Dermis blood vessel endothelial cell (primary cell): ENCODE measurements at regions not wholly inside any gene's neighbourhood (a gene's known extent, or its start where the extent isn't known, plus 50 kb on each side); places are given as distances from the start of the nearest gene placed in this dataset.
"Not testable (repeated sequence)": the region's sequence is repeated elsewhere in the genome, so short reads cannot be mapped to it uniquely, and the experiment has no call there.

Experiments
- DNase-seq: peaks from one replicate; pipeline ENCODE4 v3.0.0; 2010

DNA sequence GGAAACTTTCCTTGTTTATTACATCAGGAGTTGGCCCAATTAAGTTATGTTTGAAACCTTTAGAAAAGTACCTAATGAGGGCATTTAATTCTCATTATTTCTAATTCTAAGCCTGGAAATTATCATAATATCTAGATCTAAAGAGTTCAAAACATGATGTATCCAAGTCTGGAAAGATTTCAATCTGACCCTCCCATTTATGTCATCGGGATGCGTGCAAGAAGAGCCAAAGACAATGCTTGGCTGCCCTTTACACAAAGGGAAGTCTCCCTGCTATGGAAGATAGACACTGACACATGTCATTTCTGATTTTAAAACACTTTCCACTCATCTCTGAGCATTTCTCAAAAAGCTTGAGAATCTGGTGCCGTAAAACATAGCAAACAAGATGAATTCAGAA lies 222.4 kb downstream of the ANTXR2 start:
- DNase-seq, result no peak

GRCh38 chr4:79848329-79848728 lies 224.7 kb downstream of the ANTXR2 start:
- DNase-seq, result no peak

DNA sequence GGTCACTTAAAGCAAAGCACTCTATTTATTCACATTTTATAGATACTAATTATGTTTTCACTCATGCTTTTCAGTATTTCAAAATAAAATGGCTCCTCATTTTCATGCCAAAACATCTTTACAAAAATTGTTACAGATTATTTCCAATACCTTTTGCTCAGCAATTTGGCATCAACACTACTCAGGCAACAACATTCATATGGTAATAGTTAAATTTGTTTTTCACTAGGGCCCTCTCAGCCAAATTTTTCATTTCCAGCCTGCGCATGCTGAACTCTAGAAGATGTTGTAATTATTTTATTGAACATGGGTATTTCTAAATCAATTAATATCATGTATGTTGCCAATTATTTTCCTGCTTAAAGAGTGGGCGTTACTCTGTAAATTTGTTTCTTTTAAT lies 225.6 kb downstream of the ANTXR2 start:
- no peak for DNase-seq

GRCh38 chr4:79842162-79842561 lies 230.9 kb downstream of the ANTXR2 start:
- no peak for DNase-seq

DNA sequence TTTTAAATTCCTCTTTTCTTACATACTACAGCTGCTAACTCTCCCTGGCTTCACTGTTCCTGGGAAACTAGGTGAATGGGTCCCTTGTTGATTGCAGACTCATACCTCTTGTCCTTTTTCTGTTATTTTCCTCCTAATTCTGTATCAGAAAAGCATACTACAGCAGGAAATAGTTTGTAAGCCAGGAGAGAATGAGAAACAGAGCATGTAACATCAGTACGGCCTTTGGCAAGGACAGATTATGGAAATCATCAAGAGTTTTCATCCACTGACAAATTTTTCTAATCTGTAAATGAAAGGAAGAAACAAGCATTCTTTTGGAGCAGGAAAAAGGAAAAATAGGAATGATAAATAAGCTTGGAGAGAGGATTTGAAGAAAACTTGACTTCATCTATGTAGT lies 239.2 kb downstream of the ANTXR2 start:
- no peak for DNase-seq

- no peak for DNase-seq
Measured at GRCh38 chr4:79831701-79832514, 241.1 kb downstream of the ANTXR2 start.

DNA sequence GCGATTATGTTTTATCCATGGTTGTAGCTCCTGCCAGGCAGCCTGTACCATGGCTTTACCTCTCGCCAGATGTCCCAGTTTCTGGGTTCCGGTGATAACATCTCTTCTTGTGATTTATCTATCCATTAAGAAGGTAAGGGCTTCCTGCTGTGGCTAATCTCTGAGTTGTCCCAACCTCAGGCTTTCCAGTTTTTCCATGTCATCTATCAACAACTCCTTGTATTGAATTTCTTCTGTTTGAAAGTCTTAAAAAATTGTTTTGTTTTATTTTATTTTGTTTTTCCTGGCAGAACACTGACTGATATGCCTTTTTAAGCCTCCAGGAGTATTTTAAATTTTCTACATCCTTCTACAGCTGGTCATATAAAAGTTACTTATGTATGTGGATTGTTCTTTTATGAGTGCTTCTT lies 241.9 kb downstream of the ANTXR2 start:
- DNase-seq, result no peak

DNA sequence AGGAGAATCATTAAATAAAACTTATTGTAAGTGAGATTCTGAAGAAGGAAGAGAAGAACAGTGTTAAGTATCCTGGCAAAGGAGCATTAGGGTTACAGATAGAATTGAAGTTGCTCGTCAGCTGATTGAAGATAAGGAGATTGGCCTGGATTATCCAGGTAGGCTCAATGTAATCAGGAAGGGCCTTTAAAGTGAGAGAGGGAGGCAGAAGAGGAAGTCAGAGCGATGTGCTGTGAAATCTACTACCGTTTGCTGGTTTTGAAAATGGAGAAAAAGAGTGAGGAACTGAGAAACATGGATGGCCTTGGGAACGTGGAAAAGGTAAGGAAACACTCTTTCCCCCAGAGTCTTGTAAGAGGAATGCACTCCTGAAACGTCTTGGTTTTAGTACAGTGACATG lies 245.7 kb downstream of the ANTXR2 start:
- DNase-seq, result no peak

- no peak for DNase-seq
Measured at GRCh38 chr4:79823148-79823763, 249.8 kb downstream of the ANTXR2 start.

- no peak for DNase-seq
Measured at GRCh38 chr4:79820427-79820826, 252.6 kb downstream of the ANTXR2 start.

- not testable (repeated sequence) for DNase-seq
Measured at GRCh38 chr4:79807933-79808332, 265.1 kb downstream of the ANTXR2 start.

- DNase-seq, result no peak
Measured at GRCh38 chr4:79798047-79798446, 275.0 kb downstream of the ANTXR2 start.

DNA sequence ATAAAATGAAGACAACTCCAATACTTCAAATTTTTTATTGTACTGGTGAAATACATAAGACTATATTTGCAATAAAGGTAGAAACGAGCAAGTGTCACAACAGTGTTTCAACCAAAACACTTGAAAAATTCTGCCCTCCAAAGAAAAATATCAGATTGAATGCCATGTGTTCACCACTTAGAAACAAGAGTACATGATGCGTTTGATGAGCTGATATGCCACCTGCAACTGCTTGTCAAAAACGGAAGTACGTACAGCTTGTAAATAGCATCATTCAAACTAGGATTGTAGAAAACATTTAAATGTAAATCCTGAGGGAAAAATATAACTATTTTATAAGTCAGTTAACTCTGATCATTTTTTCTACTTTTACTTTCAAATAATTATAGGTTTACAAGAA lies 276.1 kb downstream of the ANTXR2 start:
- no peak for DNase-seq

DNA sequence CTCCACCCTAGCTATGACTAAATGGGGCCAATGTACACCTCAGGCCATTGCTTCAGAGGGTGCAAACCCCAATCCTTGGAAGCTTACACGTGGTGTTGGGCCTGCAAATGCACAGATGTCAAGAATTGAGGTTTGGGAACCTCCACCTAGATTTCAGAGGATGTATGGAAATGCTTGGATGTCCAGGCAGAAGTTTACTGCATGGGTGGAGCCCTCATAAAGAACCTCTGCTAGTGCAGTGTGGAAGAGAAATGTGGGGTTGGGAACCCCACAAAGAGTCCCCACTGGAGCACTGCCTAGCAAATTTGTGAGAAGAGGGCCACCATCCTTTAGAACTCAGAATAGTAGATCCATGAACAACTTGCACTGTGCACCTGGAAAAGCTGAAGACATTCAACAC lies 284.1 kb downstream of the ANTXR2 start:
- no peak for DNase-seq

DNA sequence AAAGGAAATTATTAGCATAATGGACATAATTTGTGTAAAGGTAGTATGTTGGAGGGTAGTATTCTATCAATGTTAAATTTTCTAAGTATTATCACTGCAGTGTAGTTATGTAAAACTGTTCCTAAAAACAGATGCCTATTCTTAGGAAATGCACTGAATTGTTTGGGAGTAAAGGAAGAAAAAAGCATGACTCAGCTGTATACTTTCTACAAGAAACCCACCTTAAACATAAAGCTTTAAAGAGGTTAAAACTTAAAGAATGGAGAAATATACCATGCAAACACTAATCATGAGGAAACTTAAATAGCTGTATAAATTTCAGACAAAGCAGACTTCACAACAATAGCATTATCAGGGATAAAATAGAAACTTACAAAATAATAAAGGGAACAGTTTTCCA lies 292.9 kb downstream of the ANTXR2 start:
- no peak for DNase-seq

DNA sequence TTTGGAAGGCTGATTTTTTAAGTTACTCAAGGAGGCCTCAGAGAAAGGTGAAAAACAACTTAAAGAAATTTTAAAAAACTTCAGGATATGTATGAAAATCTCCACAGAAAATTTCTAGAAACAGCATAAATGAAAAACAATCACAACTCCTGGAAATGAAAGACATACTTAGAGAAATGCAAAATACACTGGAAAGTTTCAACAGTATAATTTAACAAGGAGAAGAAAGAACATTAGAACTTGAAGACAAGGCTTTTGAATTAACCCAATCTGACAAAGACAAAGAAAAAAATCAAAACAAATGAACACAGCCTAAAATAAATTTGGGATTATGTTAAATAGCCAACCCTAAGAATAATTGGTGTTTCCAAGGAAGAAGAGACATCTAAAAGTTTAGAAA lies 300.5 kb downstream of the ANTXR2 start:
- no peak for DNase-seq

DNA sequence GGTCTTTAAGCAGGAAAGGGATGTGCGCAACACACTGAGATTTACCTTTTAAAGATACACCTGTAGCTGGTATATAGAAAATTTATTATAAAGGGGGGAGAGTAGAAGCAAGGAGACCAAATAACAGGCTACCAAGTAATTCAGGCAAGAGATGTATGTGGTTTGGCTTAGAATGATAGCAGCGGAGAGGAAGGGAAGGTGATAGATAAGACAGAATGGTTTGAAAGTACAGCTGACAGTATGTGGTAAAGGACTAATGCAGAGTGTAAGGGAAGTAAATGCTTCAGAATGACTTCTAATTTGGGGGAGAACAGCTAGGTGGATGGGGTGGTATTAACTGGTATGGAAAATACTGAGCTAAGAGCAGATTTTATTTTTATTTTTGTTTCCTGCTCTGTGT lies 308.9 kb downstream of the ANTXR2 start:
- no peak for DNase-seq

DNA sequence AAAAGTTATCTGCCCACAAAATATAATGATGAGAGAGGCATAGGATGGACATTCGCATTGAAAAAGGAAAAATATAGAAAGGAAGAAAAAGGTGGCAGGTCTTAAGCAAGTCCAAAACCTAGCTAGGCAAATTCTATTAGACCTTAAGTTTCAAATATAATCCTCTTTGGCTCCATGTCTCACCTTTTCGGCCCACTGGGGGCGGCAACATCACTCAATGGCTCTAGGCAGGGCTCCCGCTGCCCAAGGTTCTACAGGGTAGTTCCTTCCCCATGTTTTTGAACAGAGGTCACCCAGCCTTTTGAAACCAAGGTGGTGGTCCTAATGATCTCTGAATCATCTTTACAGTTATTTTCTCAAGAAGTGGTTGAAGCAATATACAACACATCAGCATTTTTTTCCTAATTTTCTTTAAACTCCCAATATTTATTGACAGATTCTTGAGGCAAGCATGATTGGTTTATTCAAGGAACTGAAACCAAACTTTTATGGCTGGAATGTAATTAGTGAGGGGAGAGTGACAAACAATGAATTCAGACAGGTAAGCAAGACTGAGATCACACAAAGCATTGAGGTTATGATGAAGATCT lies 309.4 kb downstream of the ANTXR2 start:
- no peak for DNase-seq

GRCh38 chr4:79759793-79760192 lies 313.2 kb downstream of the ANTXR2 start:
- DNase-seq, result no peak

DNA sequence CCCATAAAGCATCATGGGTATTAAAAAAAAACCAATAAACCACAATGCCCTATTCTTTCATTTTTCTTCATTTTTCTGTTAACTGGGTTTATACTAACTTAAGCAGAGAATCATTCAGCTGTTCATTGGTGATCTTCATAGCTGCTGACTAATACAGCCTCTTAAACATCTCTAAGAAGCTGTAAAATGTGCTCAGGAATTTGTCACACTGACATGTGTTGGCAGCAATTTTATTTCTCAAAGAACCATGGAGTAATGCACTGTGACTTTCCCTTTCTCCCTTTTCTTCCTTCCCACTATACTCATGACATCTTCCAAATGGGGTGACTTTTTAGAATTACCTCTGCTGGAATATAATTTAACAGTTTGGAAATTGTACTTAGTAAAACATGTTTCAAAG lies 315.4 kb downstream of the ANTXR2 start:
- no peak for DNase-seq

- no peak for DNase-seq
Measured at GRCh38 chr4:79756140-79756895, 316.7 kb downstream of the ANTXR2 start.

DNA sequence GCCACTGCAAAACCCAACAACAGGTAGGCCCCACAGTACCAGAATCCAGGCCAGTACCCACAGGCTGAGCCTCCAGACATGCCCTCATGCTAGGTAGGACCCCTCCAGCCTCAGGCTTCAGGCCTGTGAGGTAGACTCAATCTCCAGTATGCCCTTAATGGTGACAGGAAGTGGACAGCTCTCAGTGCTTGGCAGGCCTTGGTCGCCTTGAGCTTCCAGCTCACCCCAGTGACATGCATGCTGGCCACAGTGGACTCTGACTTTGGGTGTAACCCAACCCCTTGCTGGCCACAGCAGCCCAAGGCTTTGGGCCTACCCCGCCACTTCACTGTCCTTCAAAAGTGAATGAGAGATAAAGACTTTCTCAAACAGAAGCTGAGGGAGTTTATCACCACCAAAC lies 324.2 kb downstream of the ANTXR2 start:
- DNase-seq, result no peak

DNA sequence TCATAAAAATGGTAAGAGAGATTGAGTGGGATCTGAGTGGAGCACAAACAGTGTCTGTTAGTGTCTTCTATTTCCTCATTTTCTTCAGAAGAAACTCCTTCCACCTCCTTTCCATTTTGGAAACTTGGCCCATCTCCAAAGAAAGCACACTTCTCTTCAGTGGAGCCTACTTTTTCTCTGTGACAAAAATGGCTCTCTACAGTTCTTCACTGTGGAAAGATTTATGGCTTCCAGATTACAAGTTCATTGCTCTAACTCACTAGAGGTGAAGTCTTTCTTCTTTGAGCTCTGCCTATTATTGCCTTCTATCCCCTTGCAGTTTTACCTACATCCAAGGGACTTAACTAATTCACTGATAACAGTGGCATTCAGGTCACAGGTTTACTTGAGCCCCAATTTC lies 325.8 kb downstream of the ANTXR2 start:
- no peak for DNase-seq
